Neural crest cell (in vitro differentiated cells): ENCODE measurements at regions not wholly inside any gene's neighbourhood (a gene's known extent, or its start where the extent isn't known, plus 50 kb on each side); places are given as distances from the start of the nearest gene placed in this dataset.

Source experiments
- DNase-seq: peaks from one replicate; pipeline ENCODE4 v3.0.0; 2021; ENCODE audit warnings: low read depth, mixed read lengths, low spot score
- H3K27ac Mint-ChIP-seq: one replicate; pipeline ENCODE4 v1.8.0; 2021; ENCODE audit warnings: mild to moderate bottlenecking, mixed read lengths; ENCODE audit not compliant: unreplicated experiment
- H3K27me3 Mint-ChIP-seq: 2 replicates; pipeline ENCODE4 v1.8.0; 2021; ENCODE audit warnings: low read depth, mild to moderate bottlenecking, mixed read lengths
- H3K36me3 Mint-ChIP-seq: 2 replicates; pipeline ENCODE4 v1.8.0; 2021; ENCODE audit warnings: low read depth, mild to moderate bottlenecking, mixed read lengths
- H3K4me1 Mint-ChIP-seq: 2 replicates; pipeline ENCODE4 v1.8.0; 2021; ENCODE audit warnings: mixed read lengths
- H3K4me3 Mint-ChIP-seq: one replicate; pipeline ENCODE4 v1.8.0; 2021; ENCODE audit warnings: mild to moderate bottlenecking, mixed read lengths
- H3K9me3 Mint-ChIP-seq: 2 replicates; pipeline ENCODE4 v1.8.0; 2021; ENCODE audit warnings: mixed read lengths
- TF ChIP-seq, protein P1 (sequence below): fragments of 200-600 bp; sonication (generic); conservative IDR thresholded peaks from 2 replicates; pipeline ENCODE4 v1.5.0; 2021; ENCODE audit warnings: antibody characterized with exemption, mild to moderate bottlenecking

DNA sequence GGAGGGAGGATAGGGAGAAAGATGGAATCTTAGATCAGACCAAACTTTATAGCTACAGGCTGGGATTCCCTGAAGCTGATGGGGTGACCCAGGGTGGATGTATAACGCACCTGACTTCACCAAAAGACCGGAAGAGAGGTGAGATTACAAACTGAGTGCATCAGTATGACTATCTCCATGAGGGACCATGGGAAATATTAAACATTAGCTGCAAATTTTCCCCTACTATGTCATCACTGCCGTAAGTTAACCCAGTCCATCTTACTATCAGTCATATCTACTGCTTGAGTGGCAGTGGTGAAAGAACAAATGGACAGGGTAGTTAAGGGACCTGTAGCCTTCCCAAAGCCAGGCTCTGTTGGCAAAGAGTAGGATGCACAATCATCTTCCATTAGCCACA lies 368.3 kb downstream of the EFNA5 start:
- no peaks in the 10 kb centered on the region for H3K36me3 Mint-ChIP-seq
- no peak for DNase-seq
- no peak overlapping the region for H3K4me3 Mint-ChIP-seq
- TF ChIP-seq, protein P1, sequence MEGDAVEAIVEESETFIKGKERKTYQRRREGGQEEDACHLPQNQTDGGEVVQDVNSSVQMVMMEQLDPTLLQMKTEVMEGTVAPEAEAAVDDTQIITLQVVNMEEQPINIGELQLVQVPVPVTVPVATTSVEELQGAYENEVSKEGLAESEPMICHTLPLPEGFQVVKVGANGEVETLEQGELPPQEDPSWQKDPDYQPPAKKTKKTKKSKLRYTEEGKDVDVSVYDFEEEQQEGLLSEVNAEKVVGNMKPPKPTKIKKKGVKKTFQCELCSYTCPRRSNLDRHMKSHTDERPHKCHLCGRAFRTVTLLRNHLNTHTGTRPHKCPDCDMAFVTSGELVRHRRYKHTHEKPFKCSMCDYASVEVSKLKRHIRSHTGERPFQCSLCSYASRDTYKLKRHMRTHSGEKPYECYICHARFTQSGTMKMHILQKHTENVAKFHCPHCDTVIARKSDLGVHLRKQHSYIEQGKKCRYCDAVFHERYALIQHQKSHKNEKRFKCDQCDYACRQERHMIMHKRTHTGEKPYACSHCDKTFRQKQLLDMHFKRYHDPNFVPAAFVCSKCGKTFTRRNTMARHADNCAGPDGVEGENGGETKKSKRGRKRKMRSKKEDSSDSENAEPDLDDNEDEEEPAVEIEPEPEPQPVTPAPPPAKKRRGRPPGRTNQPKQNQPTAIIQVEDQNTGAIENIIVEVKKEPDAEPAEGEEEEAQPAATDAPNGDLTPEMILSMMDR, result no peak
- no peaks in the 10 kb centered on the region for H3K27me3 Mint-ChIP-seq
- no peaks in the 10 kb centered on the region for H3K4me1 Mint-ChIP-seq
- H3K27ac Mint-ChIP-seq, result no peak overlapping the region
- H3K9me3 Mint-ChIP-seq, result no peaks in the 10 kb centered on the region

DNA sequence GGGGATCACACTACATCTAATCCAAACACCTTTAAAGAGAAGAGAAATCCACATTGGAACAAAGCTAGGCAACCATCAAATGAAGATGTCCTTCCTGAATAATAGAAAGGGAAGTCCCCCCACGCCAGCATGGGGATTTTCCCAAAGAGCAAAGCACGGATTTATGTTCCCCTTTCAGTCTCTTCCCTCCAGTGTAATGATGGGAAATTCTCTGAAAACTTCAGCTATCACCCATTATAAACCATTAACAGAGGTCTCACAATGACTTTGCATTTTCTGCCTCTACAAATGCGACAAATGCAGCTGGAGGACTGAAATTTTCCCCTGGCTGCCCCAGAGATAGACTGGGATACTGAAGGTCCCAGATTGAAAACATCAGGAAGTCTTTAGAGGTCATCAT lies 368.7 kb downstream of the EFNA5 start:
- Mint-ChIP-seq H3K36me3 (no peaks in the 10 kb centered on the region), H3K9me3 (no peaks in the 10 kb centered on the region), H3K4me3 (no peak overlapping the region), H3K27me3 (no peaks in the 10 kb centered on the region), H3K27ac (no peak overlapping the region), H3K4me1 (no peaks in the 10 kb centered on the region)
- no peak for DNase-seq
- TF ChIP-seq, protein P1, result no peak

DNA sequence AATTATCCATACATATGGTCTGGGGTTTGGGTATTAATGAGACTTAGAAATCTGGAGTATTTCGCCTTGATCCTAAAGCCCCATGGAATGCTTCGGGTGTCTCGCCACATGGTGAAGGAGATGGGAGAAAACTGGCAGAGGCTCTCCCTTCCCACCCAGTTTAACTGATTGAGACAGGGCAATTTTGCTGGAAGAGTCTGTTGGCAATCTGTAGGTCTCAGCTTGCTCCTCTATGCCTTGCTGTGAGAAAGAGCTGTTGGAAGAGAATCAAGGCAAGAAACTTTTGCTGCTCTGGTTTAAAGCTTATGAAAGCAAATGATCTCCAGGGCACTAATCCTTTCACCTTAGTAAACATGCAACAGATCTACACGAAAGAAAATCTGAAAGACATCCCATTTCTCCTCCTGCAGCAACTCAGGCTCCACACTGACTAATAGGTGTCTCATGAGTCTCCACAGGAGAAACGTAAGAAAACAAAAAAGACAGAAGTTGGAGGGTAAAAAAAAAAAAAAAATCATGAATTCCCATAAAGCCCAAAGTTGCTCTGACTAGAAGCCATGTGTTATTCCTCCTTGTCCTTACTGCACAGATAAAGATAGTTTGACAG lies 369.9 kb downstream of the EFNA5 start:
- TF ChIP-seq, protein P1, result no peak
- no peaks in the 10 kb centered on the region for H3K27me3 Mint-ChIP-seq
- H3K4me1 Mint-ChIP-seq, result no peaks in the 10 kb centered on the region
- no peaks in the 10 kb centered on the region for H3K9me3 Mint-ChIP-seq
- no peak for DNase-seq
- H3K36me3 Mint-ChIP-seq, result no peaks in the 10 kb centered on the region
- H3K27ac Mint-ChIP-seq, result no peak overlapping the region
- H3K4me3 Mint-ChIP-seq, result no peak overlapping the region

DNA sequence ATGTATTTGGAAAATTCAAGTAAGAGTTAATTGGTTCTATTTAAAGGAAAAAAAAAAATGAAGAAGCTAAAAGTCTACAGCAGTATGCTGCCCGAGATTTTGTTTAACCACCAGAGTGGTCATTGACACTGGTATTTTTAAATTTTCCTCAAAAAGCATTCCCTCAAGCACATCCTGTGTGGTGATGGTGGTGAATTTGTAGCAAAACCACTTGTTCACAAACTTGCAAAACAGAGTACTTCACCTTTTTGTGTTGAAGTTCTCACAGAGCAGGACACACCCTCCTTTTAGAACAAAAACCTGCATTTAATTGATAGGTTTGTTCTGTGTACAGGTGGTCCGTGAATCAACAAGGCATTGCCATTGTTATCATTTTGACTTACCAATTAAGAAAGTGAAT lies 374.2 kb downstream of the EFNA5 start:
- Mint-ChIP-seq H3K4me3 (no peak overlapping the region), H3K9me3 (no peaks in the 10 kb centered on the region), H3K4me1 (no peaks in the 10 kb centered on the region), H3K27me3 (no peaks in the 10 kb centered on the region), H3K36me3 (no peaks in the 10 kb centered on the region), H3K27ac (no peak overlapping the region)
- no peak for DNase-seq
- TF ChIP-seq, protein P1, result no peak

DNA sequence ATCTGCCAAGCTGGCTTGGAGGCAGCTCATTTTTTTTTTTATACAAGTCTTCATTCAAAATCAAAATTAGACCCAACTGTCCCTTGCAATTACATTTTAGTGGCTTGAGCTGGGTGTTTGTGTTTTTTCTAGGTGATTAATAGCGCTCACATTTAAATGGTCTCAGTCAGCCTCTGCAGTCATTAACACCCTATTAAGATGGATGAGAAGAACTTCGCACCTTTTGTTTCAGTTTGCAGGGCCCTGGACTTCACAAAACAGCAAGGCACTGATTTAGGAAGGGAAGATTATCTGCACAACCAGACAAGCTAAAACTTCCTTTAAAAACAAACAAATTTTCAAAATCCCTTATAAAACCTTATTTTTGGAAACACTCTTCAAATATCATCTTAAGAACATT lies 374.8 kb downstream of the EFNA5 start:
- H3K27ac Mint-ChIP-seq, result no peak overlapping the region
- no peaks in the 10 kb centered on the region for H3K4me1 Mint-ChIP-seq
- no peak overlapping the region for H3K4me3 Mint-ChIP-seq
- no peaks in the 10 kb centered on the region for H3K36me3 Mint-ChIP-seq
- H3K27me3 Mint-ChIP-seq, result no peaks in the 10 kb centered on the region
- TF ChIP-seq, protein P1, result no peak
- H3K9me3 Mint-ChIP-seq, result no peaks in the 10 kb centered on the region
- no peak for DNase-seq

DNA sequence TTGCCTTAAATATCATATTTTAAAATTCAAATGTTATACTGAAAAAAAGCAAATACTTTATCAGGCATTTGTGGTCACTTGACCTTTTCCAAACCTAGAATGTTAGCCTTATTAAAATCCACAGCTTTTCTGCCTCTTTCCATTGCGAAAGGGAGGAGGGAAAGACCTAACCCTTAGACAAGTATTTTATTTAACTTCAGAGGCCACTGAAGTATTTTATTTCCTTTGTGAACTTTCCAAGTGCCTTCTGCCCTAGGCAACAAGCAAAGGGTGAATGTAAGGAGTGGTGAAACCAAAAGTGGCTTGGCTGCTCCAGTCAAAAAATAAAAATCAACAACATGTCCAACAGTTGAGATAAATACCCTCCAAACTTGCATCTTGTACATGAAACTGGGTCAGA lies 376.1 kb downstream of the EFNA5 start:
- no peaks in the 10 kb centered on the region for H3K9me3 Mint-ChIP-seq
- DNase-seq, result no peak
- no peak overlapping the region for H3K4me3 Mint-ChIP-seq
- TF ChIP-seq, protein P1, result no peak
- H3K27ac Mint-ChIP-seq, result no peak overlapping the region
- H3K4me1 Mint-ChIP-seq, result no peaks in the 10 kb centered on the region
- H3K36me3 Mint-ChIP-seq, result no peaks in the 10 kb centered on the region
- no peaks in the 10 kb centered on the region for H3K27me3 Mint-ChIP-seq
